GM21515 (cell line): ENCODE measurements at regions not wholly inside any gene's neighbourhood (a gene's known extent, or its start where the extent isn't known, plus 50 kb on each side); places are given as distances from the start of the nearest gene placed in this dataset.
"Not testable (repeated sequence)": the region's sequence is repeated elsewhere in the genome, so short reads cannot be mapped to it uniquely, and the experiment has no call there.

Source experiments
- ATAC-seq: cut with Tn5 transposase; IDR thresholded peaks from one replicate; pipeline ENCODE4 v1.9.1; 2021; ENCODE audit not compliant: unreplicated experiment

DNA sequence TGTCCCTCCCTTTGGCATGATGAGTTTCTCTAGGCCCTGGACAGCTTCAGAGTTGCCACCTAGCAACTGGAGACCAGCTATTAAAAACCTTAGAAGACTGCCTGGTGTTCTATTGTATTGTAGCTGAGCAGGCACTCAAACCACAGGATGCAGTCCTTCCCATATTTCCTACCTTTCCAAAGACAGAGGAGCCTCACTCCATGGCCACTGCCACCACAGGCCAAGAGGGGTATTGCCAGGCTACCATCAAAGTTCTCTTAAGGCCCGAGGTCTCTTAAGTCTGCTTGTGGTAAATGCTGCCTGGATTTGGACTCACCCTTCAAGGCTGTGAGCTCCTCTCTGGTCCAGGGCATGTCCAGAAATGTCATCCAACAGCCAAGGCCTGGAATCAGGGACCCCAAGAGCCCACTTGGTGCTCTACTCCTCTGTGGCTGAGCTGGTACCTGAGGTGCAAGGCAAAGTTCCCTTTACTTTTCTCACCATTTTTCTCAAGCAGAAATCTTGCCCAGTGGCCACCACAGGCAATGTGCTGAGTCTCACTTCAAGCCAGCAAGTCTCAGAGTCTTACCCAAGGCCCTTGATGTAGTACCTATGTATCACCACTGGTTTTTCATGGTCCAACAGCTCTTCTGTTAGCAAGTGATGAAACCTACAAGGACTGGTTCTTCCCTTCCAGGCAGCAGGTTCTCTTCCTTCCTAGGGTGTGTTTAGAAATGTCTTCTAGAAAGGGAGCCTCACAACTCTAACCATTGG, 269.4 kb downstream of the AMY1C start:
- no peak for ATAC-seq

DNA sequence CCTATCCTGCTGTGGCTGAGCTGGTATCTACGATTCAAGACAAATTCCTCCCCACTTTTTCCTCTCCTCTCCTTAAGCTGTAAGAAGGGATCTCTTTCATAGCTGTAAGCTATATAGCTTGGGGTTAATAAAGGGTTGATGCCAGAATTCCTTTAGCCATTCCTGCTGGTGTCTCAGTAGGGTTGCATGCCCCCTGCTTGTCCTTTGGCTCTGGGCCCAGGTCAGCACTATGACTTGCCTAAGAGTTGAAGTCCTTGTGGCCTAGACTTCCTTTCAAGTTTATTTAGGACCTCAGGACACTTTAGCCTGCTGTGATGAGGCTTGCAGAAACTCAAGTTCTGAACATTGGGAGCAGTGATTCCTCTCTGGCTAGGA, 270.0 kb downstream of the AMY1C start:
- ATAC-seq = no peak

- ATAC-seq = no peak
These were observed 278.8 kb downstream of the AMY1C start for GRCh38 chr1:104028416-104029035.

GRCh38 chr1:104029456-104029970, 279.8 kb downstream of the AMY1C start:
- ATAC-seq = no peak

DNA sequence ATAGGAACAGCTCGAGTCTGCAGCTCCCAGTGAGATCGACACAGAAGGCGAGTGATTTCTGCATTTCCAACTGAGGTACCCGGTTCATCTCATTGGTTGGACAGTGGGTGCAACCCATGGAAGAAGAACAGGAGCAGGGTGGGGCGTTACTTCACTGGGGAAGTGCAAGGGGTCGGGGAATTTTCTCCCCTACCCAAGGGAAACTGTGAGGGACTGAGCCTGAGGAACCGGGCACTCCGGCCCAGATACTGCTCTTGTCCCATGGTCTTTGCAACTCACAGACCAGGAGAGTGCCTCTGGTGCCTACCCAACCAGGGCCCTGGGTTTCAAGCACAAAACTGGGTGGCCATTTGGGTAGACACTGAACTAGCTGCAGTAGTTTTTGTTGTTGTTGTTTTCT, 307.1 kb downstream of the AMY1C start:
- no peak for ATAC-seq

DNA sequence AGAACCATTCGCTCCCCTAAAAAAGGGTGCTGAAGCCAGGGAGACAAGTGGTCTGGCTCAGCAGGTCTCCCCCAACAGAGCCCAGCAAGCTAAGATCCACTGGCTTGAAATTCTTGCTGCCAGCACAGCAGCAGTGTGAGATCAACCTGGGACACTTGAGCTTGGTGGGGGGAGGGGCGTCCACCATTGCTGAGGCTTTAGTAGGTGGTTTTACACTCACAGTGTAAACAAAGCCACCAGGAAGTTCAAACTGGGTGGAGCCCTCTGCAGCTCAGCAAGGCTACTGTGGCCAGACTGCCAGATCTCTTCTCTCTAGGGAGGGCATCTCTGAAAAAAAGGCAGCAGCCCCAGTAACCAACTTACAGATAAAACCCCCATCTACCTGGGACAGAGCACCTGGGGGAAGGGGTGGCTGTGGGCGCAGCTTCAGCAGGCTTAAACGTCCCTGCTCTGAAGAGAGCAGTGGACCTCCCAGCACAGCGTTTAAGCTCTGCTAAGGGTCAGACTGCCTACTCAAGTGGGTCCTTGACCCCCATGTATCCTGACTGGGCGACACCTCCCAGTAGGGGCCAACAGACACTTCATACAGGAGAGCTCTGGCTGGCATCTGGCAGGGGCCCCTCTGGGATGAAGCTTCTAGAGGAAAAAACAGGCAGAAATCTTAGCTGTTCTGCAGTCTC, 307.7 kb downstream of the AMY1C start:
- not testable (repeated sequence) for ATAC-seq

GRCh38 chr1:104061637-104062036, 311.9 kb downstream of the AMY1C start:
- ATAC-seq = not testable (repeated sequence)

GRCh38 chr1:104064399-104064798, 314.7 kb downstream of the AMY1C start:
- ATAC-seq = no peak

DNA sequence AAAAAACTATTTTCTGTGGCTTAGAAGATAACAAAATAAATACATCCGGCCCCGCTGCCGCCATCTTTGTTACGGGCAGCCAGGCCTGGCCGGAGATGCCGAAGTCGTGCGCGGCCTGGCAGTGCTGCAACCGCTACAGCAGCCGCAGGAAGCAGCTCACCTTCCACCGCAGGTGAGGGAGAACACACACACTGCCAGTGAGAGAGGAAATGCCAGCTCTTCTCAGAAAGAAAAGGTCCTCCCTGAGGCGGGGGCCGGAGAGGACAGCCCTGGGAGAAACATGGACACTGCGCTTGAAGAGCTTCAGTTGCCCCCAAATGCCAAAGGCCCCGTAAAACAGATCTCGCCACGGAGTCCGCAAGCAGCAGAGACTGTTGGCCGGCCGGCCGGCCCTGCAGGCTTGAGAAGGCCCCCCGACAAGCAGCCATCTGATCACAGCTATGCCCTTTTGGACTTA, 323.2 kb downstream of the AMY1C start:
- ATAC-seq = no peak

DNA sequence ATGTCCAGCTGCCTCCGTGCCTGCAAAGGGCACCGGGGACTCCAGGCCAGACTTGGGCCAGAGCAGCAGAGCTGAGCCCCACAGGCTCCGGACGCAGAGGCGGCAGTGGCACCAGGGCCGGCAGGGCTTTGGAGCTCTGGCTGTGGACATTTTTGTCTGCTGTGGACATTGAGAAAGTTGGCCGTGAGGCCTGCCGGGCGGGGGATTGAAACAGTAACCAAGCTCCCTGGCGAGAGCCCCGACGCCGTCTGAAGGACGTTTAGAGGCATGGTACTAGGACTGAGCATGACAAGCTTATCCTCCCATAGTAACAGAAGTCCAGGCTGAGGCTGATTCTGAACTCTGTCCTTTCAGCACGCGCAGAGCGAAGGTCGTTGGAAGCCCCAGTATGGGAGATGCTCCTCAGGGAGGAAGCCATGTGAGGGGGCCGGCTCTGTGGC, 323.8 kb downstream of the AMY1C start:
- no peak for ATAC-seq

GRCh38 chr1:104082221-104082620, 332.5 kb downstream of the AMY1C start:
- ATAC-seq = no peak

- ATAC-seq = no peak
These were observed 334.7 kb downstream of the AMY1C start for GRCh38 chr1:104084380-104084779.

- ATAC-seq = no peak
These were observed 343.0 kb downstream of the AMY1C start for GRCh38 chr1:104092698-104093097.

GRCh38 chr1:104098837-104099236, 349.1 kb downstream of the AMY1C start:
- no peak for ATAC-seq

DNA sequence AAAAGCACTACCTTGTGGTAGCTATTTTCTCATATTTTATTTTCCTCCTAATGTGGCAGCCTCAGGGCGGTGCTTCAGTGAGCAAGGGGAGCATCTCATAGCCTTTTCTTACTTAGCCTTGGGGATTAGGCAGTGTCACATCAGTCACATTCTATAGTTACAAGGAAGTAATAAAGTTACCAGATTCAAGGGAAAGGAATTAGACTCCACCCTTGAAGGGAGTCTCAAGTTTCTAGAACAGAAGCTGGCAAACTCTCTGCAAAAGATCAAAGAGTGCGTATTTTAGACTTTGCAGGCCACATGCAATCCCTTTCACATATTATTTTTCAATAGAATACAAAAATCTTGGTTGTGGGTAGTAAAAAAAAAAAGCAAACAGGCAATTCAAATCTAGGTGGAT, 350.4 kb downstream of the AMY1C start:
- no peak for ATAC-seq

GRCh38 chr1:104105465-104105864, 355.8 kb downstream of the AMY1C start:
- ATAC-seq = no peak

DNA sequence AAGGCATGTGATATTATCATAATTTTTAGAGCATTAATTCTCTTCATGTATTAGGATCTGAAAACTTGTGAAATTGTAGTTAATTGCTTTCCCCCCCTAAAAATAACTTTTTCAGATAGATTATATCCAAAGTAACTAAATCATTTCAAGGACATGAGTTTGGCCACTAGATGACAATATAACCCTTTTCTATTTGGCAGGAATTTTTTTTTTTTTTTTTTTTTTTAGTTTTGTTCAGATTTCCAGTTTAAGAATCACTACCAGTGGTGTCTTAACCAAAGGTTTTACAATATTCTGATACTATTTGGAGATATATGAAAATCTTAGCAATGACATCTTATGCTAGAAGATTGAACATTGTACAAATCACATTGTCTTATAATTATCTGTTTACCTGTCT, 370.8 kb downstream of the AMY1C start:
- no peak for ATAC-seq

GRCh38 chr1:104121271-104121670, 371.6 kb downstream of the AMY1C start:
- ATAC-seq = no peak

DNA sequence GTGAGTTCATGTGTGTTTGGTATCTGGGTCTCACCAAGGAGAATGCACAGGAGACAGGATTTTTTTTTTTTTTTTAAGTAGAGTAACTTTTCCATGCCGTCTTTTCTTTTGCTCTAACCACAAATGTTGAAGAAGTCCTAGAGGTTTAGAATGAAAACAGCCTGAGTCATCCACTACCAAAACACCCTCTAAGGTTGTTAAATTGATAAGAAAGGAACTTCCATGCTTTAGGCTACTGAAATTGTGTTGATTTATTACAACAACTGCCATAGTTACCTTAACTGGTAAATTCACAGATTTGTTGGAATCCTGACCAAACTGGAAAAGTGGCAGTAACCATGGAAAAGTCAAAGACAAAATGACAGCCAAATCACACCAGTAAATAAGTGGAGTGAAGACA, 375.6 kb downstream of the AMY1C start:
- ATAC-seq = no peak

DNA sequence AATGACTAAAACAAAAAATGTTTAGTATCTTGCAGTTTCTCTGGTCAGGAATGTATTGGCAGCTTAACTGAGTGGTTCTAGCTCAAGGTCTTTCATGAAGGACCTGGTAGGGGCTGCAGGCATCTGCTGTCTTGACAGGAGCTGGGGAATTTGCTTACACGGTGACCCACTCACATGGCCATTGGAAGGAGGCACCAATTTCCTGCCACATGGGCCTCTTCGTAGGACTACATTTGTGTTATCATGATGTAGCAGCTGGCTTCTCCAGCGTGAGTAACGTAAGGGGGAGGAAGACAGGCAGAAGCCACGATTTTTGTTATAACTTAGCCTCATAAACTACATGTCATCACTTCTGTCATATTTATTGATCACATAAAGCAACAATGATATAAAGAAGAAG, 376.3 kb downstream of the AMY1C start:
- no peak for ATAC-seq

- peak; percentile 61 for ATAC-seq
These were observed 382.8 kb downstream of the AMY1C start for GRCh38 chr1:104132382-104132973.
